GM18519 (cell line): ENCODE measurements at regions not wholly inside any gene's neighbourhood (a gene's known extent, or its start where the extent isn't known, plus 50 kb on each side); places are given as distances from the start of the nearest gene placed in this dataset.

ENCODE experiments used
- ATAC-seq: cut with Tn5 transposase; IDR thresholded peaks from one replicate; pipeline ENCODE4 v1.9.1; 2021; ENCODE audit warnings: mild to moderate bottlenecking, moderate library complexity; ENCODE audit not compliant: unreplicated experiment, low FRiP score

DNA sequence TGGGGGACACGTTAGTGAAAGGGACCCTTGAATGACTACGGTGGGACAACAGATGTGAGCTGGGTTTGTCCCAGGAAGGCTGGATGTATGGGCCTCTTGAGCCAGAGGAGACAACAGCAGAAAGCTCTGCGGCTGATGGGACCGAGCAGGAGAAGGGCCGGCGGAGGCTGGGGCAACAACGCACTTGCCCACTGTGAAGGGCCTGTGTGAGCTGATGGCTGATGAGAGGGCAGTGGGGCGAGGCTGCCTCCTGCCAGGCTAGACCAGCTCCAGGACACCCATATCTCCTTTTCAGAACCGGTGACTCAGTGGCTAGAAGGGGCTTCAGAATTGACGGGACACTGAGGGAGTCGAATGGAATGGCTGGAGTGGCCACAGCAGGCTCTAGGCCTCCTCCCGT, 250.1 kb downstream of the SEC14L1 start:
- ATAC-seq: no peak

DNA sequence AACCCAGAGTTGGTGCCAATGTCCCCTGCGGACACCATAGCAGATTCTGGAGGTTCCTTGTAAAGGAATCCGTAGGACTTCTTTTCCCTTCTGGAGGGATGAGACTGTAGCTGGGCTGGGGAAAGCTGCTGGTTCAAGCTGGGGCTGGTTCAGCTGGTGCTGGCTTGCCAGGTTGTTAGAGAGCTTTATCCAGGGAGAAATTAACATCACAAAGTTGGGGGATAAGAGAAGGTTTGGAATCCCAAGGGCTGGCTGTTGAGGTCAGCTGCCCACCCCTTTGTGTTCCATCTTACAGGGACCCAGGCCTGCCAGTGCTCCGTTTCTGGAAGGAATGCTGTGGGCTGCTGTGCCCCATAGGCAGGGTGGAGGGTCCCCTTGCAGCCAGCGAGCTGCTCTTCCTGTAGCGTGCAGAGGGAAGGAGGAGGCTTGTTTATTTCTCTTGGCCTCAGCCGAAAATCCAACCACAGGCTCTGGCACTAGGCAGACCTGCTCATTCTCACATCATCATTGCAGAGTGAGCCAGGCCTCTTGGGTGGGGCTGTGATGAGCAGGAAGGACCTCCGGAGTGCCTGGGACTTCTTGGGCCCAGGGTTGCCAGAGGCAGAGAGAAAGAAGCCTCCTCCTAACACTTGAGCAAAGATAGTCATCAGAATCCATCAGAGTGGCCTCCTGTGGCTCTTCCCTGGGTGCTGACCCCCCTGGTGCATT, 251.1 kb downstream of the SEC14L1 start:
- no peak for ATAC-seq

DNA sequence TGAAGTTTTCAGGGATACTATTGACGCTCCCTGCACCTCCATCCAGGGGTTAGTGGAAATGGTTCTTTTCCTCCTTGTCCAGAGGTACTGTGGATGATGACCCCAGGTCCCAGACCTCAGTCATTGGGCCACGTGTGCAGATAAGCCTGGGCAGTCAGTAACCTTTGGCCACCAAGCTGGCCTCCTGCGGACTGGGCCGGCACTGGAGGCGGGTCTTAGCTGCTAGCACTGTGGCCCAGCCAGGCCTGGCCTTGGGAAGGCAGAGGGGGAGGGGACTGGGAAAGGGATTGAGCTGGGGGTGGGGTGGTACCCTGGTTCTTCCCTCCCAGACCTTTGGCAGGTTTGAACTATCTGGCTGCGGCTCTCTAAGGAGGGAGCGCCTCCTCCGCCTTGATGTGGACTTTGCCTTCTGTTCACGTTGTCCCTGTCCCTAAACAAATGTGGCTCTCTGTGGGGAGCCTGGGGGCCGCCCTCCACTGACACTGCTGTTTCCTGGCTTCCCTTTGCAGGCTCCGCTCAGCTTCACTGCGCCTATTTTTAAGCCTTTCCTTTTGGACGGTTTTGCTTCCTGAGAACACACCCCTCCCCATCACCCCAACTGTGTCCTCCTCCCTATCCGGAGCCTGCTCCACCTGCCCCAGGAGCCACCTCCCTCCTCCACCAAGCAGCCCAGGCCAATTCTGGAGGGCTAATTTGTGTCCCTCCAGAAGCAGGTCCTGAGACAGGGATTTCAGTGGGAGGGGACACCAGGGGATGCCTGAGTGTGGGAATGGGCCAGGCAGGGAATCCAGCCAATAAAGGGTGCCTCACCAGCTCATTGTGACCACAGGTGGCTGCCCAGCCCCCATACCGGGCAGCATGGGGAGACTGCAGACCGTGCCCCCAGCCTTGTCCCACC, 251.9 kb downstream of the SEC14L1 start:
- ATAC-seq: no peak

DNA sequence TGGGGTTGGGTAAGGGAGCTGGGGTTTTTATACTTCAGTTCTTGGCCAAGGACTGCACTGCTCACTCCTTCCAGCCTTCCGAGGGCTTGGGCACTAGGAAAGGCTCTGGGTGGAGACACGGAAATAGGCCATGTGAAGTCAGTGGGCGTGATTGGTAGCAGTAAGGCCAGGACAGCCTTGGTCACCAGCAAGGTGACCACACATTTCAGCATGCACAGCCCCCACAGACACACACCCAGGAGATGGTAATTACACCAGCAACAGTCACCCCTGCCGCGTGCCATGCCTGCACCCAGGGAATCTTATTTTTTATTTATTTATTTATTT, 252.5 kb downstream of the SEC14L1 start:
- no peak for ATAC-seq

DNA sequence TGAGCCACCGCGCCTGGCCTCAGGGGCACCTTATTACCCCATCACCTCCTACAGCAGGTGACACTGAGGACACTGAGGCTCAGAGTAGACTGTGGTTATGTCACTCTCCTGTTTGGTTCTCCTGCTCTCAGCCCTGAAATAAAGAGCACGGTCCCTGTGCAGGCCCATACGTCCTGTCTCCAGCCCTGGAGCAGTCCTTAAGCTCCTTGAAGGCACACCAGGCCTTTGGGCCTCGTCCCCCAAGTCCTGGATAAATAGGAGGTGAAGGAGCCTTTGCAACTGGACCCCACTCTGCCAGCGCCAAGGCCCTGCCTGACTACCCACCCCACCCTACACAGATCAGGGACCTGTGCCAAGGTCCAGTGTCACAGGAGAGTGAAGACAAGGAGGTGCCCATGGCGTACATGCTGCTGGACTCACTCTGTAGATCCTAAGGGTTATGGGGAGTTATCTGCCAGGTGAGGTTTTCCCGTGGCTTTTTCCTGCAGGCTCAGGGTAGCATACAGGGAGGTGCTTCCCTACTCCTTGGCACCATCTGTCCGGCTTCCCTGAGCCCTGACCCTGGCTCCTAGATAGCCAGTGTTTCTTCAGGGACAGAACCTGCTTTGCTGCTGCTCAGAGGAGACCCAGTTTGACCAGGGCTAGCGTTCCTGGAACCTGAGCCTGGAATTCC, 253.2 kb downstream of the SEC14L1 start:
- ATAC-seq: no peak

DNA sequence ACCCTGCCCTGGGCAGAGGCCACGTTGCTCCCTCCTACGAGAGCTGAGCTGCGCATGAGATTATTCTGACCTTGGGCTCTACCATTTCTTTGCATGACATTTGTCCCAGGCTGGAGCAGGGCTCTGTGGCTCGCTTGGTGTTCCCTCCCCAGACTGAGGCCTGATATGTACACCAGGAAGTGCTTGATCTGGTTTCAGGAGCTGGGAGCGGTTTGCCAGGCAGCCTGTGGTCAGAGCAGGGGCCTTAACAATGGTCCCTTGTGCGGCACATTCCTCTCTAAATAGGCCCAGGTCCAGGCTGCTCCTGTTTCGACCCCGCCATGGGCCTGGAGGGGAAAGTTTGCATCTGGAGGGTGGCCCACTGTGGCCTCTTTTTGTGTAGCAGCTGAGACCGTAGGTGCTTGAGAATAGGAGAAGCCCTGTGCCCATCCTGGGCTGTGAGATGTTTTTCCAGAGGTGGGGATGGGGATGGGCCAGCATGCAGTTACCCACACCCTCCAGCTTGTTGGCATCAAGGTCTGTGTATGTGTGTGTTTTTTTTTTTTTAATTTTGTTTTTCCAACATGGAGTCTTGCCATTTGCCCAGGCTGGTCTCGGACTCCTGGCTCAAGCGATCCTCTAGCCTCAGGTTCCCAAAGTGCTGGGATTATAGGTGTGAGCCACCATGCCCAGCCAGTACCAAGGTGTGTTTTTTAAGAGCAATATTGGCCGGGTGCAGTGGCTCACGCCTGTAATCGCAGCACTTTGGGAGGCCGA, 253.9 kb downstream of the SEC14L1 start:
- ATAC-seq: no peak

DNA sequence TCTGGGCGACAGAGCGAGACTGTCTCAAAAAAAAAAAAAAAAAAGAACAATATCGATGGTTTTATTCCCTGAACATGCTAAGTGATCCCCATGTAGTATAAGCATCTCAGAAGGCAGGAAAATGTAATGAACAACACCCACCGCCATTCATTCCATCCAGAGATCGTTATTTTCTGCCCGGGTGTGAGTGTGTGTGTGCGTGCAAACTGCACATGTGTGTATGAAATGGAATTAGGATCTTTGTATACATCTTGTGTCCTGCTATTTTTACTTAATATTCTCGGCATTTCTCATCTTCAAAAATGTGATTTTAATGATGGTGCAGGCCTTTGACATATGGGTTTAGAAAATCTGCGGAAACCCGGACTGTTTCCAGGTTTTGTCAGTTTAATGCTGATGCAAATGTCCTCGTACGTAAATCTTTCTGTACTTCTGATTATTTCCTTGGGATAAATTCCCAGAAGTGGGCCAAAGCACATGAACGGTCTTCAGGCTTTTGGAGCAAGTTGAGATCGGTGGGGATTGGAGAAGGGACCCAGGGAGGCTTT, 254.8 kb downstream of the SEC14L1 start:
- no peak for ATAC-seq

DNA sequence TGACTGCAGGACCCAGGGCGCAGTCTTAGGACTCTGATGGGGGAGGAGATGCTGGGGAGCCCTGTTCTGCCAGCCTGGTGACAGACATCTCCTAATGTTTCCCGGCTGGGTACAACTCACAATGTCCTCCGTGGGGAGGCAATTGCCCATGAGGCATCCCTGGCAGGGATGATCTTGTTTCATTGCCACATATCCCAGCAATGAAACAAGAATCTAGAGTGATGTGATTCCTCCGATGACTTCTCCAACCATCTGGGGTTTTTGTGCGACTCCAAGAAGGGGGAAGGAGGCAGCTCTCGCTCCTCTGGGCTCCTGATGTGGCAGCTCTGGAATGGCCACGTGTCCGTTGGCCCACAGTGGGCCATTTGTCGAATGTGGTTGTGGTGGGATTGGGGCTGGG, 255.8 kb downstream of the SEC14L1 start:
- no peak for ATAC-seq

DNA sequence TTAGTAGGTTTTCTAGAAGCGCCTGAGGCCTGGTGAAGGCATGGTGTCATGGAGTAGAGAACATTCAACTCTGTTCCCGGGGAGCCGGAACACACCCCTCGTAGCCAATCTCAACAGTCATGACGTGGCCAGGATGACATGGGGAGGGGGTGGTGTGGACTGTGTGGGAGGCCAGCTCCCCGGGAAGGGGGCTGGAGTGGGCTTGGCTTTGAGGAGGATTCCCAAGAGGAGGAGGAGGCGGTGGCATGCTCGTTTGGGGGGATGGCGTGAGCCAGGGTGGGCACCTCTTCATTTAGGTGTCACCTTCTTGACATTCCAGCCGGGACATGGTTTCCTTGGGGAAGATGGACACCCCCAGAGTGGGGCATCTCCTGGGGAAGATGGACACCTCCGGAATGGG, 257.5 kb downstream of the SEC14L1 start:
- no peak for ATAC-seq

DNA sequence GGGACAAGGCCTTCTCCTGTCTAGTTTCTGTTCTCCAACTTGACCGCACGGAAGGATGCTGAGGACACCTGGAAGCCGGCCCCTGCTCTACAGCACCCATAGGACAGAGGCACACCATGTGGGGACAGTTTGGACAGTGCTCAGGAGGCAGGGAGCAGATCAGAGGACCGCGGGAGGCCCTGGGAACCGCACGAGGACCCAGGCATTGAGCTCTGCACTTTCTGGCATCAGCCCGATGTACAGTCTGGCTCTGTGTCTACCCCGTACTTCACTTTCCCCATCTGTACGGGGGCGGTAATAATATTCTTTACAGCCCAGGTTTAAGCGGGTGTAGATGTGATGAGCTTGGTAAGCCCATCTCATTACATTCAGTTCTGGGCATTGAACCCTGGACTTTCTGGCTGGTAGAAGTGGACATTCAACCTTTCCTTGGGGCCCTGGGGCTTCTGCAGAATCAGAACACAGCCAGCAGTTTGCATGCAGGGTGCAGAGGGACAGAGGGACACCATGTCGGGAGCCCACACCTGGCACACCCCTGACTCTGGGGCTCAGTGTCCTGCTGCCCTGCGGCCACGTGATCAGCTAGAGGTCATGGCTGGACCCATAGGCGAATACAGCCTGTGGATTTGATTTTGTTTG, 258.7 kb downstream of the SEC14L1 start:
- no peak for ATAC-seq

DNA sequence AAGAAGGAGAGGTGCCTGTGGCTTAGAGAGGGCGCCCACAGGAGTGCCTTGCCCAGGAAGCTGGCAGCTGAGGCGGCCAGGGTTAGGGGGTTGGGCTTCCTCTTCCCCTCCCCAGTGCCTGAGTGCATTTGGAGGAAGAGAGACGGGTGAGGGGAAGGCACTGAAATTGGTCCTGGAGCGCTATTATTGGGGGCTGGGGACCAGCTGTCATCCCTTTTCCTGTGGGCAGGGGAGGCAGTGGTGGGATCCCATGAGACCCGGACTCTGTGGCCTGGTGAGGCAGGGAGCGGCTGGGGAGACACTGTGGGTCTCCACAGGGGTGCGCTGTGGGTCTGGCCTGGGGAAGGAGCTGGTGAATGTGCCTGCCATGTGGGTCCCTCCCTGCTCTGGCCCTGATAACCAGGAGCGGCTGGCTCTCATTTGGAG, 259.7 kb downstream of the SEC14L1 start:
- ATAC-seq: no peak

DNA sequence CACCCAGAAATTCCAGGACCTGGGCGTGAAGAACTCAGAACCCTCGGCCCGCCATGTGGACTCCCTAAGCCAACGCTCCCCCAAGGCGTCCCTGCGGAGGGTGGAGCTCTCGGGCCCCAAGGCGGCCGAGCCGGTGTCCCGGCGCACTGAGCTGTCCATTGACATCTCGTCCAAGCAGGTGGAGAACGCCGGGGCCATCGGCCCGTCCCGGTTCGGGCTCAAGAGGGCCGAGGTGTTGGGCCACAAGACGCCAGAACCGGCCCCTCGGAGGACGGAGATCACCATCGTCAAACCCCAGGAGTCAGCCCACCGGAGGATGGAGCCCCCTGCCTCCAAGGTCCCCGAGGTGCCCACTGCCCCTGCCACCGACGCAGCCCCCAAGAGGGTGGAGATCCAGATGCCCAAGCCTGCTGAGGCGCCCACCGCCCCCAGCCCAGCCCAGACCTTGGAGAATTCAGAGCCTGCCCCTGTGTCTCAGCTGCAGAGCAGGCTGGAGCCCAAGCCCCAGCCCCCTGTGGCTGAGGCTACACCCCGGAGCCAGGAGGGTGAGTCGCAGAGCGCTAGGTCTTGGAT, 261.5 kb downstream of the SEC14L1 start:
- no peak for ATAC-seq

DNA sequence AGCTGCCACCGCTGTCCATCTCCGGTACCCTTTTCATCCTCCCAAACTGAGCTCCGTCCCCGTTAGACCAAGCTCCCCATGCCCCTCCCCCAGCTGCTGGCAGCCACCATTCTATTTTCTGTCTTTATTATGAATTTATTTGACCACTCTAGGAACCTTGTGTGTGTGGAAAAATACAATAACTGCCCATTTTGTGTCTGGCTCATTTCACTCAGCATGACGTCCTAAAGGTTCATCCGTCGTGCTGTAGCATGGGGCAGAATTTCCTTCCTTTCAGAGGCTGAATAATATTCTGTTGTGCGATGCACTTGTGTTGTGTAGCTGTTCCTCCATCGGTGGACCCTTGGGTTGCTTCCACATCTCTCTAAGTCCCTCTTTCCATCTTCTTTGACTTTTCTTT, 263.1 kb downstream of the SEC14L1 start:
- ATAC-seq: no peak

DNA sequence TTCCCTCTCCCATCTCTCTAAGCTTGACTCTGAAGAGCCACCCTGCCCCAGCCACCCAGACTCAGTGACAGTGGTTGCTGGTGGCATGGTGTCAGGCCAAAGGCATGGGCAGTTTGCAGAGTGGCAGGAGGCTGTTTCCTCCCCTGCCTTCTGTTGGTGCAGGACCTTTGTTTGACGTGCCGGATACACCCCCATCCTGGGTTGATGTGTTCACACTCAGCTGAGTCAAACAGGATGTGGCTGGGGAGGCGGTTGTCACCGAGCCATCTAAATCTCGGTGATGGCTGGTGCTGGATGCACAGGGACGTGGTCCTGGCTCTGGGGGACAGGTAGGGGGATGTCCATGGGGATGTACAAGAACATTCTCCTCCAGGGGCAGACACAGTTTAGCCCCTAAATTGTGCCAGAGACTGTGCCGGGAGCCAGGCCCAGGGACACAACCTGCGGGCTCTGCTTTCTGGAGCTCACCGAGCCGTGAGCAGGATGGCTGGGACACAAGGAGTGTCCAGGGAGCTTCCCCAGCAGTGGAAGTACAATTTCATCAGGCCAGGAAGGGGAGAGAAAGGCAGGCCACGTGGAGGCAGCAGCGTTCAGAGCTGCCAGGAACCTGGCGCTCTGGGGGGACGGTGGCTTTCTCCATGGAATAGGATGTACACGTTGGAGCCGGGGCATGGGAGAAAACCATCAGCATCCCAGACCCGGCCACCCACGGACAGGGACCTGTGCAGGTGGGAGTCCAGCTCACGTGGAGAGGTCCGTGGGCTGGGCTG, 264.2 kb downstream of the SEC14L1 start:
- no peak for ATAC-seq

DNA sequence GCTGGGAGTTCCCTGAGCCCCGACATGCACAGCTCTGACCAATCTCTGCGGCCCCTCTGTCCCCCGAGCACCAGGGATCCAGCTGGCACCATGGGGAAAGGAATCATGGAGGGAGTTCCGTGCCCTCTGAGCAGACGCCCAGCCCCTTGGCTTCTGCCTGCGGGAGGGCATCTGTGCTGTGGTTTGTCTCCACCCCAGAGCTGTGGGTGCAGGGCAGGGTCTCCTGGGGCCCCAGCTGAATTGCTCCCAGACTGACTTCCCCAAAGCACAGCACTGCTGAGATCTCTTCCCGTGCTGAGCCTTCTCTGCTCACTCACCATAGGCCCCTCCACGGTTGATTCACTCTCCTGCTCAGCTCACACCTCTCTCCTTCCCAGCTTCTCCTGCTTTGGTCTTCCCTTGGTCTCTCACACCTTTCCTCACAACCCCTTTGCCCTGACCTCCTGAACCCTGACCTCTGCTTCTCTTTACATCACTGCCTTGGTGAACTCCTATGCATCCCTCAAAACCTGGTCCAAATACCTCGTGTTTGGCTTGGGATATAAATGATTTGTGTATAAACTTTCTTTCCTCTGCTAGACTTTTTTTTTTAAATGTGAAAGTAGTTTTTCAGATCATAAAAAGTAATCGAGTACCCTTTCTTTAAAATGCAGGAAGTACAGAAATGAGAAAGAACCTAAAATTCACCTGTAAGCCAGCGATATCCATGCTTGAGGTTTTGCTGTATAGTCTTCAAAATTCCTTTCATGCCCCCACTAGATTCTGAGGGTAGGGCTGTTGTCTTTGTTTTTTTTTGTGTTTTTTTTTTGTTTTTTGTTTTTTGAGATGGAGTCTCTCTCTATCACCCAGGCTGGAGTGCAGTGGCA, 265.3 kb downstream of the SEC14L1 start:
- no peak for ATAC-seq

DNA sequence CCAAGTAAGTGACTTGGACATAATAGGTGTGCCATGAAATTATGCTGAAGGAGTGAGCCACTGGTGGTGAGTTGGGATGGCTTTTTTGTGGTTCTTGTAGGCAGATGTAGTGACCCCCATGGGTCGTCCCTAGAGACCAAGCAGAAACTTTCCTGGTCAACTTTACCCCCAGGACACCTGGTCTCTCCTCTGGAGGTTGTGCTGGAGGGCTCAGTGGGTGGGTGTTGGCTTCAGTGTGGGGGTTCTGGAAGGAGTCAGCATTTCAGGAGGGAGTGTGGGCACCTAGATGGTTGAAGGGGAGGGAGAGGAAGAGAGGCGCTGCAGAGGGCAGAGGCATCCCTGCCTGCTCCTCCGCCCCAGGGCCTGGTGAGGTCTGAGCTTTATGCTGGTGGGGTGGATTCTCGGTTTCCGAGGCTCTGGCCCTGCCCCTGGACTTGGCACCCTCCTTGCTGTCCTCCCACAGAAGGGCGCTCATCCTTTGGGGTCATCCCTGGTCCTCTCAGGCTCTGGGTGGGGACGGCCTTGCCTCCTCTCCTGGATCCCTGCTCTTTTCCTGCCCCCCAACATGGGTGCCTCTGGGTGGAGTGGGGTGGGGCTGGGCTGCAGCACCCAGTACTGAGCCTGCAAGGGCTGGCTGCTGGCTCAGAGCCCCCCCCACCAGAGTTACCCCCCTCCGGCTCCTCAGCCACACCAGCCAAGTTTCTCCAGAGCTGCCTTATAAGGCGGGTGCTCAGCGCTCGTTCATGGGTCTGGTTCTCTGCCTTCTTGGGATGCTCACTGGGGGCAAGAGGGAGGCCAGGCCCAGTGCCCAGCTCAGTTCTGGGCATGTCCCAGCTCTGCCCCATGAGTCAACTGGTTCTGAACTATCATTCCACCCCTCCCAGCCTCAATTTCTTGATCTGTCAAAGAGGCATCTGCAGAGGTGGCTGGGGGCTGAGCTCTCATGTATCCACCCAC, 266.8 kb downstream of the SEC14L1 start:
- ATAC-seq: no peak

DNA sequence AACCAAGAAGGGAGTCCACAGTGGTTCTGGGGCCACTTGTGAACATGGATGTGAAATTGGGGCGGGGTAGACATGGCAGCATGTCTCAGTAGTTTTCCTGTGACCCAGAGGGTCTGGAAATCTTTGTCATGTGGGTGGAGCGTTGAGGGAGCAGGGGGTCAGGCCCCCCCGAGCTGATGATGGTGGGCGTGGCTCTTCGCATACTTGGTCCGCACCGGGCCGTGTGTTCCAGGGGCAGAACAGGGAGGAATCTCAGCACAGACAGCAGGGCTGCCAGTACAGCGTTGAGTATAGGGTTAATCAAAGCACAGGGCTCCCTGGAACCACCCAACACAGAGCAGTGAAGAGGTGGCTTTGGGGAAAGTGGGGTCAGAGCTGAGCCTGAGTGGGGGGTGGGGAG, 267.5 kb downstream of the SEC14L1 start:
- ATAC-seq: no peak
